Spleen (tissue), 7 donors: ENCODE measurements at regions not wholly inside any gene's neighbourhood (a gene's known extent, or its start where the extent isn't known, plus 50 kb on each side); places are given as distances from the start of the nearest gene placed in this dataset.

Experiments
- POLR2A ChIP-seq, 3 donors: fragments of 450-650 bp; IDR thresholded peaks; one replicate each; pipeline ENCODE4 v1.5.1; 2017; ENCODE audit warnings: antibody characterized with exemption in 3 of 3, mild to moderate bottlenecking in 1 of 3
- POLR2AphosphoS5 ChIP-seq, 3 donors: sonication (generic); formaldehyde crosslinking; IDR thresholded peaks; one replicate each; pipeline ENCODE4 v1.5.1; 2017; ENCODE audit warnings: antibody characterized with exemption in 3 of 3
- TF ChIP-seq, protein P1 (sequence below), 11 experiments: fragments of 200-600 bp in 7 of 11; fragments of 450-650 bp in 4 of 11; sonication (generic) in 4 of 11; IDR thresholded peaks in 8 of 11; conservative IDR thresholded peaks in 3 of 11; 1 replicate in 7 of 11; 2 replicates in 4 of 11; pipeline versions ENCODE4 v1.4.0 to v1.8.0; 2016 to 2021; ENCODE audit warnings: antibody characterized with exemption in 11 of 11, inconsistent platforms in 4 of 11, mild to moderate bottlenecking in 1 of 11
- donor health status: DM: no; HTN: no; CAD: no; lungs with moderate emphysema.
- donor health status: DM: no; HTN: no; CAD: no.
- donor health status: DM: no; HTN: no; CAD: no.

- TF ChIP-seq POLR2A (IDR thresholded peaks at IDR 0.05): no peak
- TF ChIP-seq, protein P1, sequence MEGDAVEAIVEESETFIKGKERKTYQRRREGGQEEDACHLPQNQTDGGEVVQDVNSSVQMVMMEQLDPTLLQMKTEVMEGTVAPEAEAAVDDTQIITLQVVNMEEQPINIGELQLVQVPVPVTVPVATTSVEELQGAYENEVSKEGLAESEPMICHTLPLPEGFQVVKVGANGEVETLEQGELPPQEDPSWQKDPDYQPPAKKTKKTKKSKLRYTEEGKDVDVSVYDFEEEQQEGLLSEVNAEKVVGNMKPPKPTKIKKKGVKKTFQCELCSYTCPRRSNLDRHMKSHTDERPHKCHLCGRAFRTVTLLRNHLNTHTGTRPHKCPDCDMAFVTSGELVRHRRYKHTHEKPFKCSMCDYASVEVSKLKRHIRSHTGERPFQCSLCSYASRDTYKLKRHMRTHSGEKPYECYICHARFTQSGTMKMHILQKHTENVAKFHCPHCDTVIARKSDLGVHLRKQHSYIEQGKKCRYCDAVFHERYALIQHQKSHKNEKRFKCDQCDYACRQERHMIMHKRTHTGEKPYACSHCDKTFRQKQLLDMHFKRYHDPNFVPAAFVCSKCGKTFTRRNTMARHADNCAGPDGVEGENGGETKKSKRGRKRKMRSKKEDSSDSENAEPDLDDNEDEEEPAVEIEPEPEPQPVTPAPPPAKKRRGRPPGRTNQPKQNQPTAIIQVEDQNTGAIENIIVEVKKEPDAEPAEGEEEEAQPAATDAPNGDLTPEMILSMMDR (IDR thresholded peaks at IDR 0.05 in 8 of 11, conservative IDR thresholded peaks at IDR 0.05 in 3 of 11): no peak
- no peak for TF ChIP-seq POLR2AphosphoS5 (IDR thresholded peaks at IDR 0.05)
Observed at GRCh38 chr12:104863296-104863948, 94.7 kb downstream of the SLC41A2 start.
